ENCODE measurements at regions not wholly inside any gene's neighbourhood (a gene's known extent, or its start where the extent isn't known, plus 50 kb on each side); places are given as distances from the start of the nearest gene placed in this dataset.

DNA sequence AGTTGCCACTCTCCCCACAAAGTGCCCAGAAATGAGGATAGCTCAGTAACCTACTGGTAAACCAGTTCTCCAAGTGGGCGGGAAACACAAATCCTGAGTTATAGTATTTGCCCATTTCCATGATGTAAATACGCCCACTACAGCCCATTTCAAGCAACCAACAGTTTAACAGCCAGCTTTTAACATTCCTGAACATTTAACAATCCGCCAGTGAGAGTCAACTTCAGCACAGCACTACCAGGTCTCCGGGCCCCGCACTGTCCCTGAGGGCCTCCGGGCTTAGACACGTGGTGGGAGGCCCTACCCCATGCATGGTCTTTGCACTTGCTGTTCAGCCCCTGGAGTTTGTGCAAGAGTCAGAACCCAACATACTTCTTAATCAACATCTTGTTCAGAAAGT lies 132.0 kb upstream of the CTTNBP2NL start:
- no peaks in the 10 kb centered on the region for H3K9me3 Mint-ChIP-seq
- ChIA-PET CTCF (no interaction called here), POLR2A (no interaction called here)
- no peak overlapping the region for H3K4me3 Mint-ChIP-seq
- peaks cover 12% of the 10 kb centered on the region for H3K27me3 Mint-ChIP-seq
- no peaks in the 10 kb centered on the region for H3K36me3 Mint-ChIP-seq (ENCODE audit: low read depth)
- H3K4me1 Mint-ChIP-seq = no peaks in the 10 kb centered on the region
- DNase-seq = no peak
- H3K27ac Mint-ChIP-seq = no peak overlapping the region

DNA sequence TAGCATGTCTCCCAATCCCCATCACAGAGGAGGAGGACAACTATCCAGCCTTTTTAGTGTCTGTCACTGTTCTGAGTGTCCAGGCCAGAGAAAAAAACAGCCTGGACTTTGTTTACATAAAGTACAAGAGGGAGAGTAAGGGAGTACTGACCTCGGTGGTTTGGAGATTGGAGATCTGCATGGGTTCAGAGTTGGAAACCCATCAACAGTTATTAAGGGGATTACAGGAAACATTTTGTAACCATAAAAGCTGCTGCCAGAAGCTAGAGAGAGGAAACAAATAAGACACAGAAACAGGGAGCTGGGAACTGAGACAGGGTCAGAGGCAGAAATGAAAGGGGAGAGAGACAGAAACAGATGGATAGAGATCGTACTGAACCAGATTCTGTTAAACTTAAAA lies 131.5 kb upstream of the CTTNBP2NL start:
- H3K4me1 Mint-ChIP-seq = no peaks in the 10 kb centered on the region
- no peaks in the 10 kb centered on the region for H3K9me3 Mint-ChIP-seq
- no peak overlapping the region for H3K4me3 Mint-ChIP-seq
- H3K27me3 Mint-ChIP-seq = peaks cover 12% of the 10 kb centered on the region
- ChIA-PET POLR2A (no interaction called here), CTCF (no interaction called here)
- DNase-seq = no peak
- no peaks in the 10 kb centered on the region for H3K36me3 Mint-ChIP-seq (ENCODE audit: low read depth)
- no peak overlapping the region for H3K27ac Mint-ChIP-seq

DNA sequence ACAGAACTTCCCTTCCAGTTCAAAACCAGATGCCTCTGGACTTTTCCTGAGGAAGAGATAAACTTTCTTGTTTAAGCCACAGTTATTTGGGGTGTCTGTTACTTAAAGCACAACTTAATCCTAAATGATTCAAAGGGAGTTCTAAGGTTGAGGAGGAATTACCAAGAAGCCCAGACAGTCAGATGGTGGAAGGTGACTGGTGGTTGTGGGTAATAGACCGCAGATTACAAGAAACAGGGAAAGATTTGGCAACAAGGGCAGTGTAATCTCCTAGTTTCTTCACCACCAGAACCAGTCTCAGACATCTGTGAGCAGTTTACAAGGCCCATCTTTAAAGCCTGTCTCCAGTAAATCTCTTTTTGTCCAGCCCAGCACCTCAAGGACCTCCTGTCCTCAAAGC lies 130.1 kb upstream of the CTTNBP2NL start:
- Mint-ChIP-seq H3K27me3 (peaks cover 13% of the 10 kb centered on the region), H3K4me1 (no peaks in the 10 kb centered on the region), H3K36me3 (ENCODE audit: low read depth) (no peaks in the 10 kb centered on the region), H3K27ac (no peak overlapping the region), H3K4me3 (no peak overlapping the region), H3K9me3 (no peaks in the 10 kb centered on the region)
- ChIA-PET POLR2A (no interaction called here), CTCF (no interaction called here)
- DNase-seq = no peak

DNA sequence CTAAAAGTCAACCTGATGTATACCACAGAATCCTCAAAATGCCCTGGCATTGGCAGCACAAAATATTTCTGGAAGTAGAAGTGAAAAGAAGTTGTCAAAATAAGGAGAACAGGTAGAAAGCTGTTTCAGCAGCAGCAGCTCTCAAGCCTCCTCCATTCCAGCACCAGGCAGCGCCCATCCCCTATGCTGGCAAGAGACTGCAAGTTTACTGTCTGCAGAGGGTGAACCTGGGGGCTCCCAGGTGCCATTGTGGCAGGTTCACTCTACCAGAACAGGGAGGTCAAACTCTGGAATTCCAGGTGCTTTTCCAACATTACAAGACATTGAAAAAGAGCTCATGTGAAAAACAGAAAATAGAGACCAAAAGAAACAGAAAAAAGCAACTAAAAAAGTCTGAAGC lies 128.8 kb upstream of the CTTNBP2NL start:
- POLR2A ChIA-PET = no interaction called here
- CTCF ChIA-PET = no interaction called here
- no peak overlapping the region for H3K27ac Mint-ChIP-seq
- no peak overlapping the region for H3K4me3 Mint-ChIP-seq
- H3K27me3 Mint-ChIP-seq = peaks cover 10% of the 10 kb centered on the region
- H3K9me3 Mint-ChIP-seq = no peaks in the 10 kb centered on the region
- H3K4me1 Mint-ChIP-seq = no peaks in the 10 kb centered on the region
- DNase-seq = no peak
- no peaks in the 10 kb centered on the region for H3K36me3 Mint-ChIP-seq (ENCODE audit: low read depth)

DNA sequence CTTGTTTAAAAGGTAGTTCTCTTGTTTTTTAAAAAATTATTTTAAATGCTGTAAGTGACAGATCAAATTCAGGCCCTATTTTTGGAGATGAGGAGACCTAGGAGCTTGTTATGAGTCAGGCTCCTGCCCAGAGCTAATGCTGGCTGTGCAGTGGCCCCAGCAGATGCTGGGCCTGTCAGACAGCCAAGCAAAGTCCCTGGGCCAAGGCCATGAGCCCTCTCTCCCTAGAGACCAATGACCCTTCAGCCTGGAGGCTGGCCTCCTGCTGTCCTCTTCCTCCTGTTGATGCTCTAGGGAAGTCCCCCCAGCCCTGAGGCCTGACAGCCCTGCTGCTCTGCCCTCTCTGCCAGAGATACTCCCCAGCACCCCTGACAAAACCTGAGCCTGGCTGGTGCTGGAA lies 128.1 kb upstream of the CTTNBP2NL start:
- no peaks in the 10 kb centered on the region for H3K36me3 Mint-ChIP-seq (ENCODE audit: low read depth)
- H3K9me3 Mint-ChIP-seq = no peaks in the 10 kb centered on the region
- ChIA-PET CTCF (no interaction called here), POLR2A (no interaction called here)
- H3K4me3 Mint-ChIP-seq = no peak overlapping the region
- H3K4me1 Mint-ChIP-seq = no peaks in the 10 kb centered on the region
- peaks cover 8% of the 10 kb centered on the region for H3K27me3 Mint-ChIP-seq
- H3K27ac Mint-ChIP-seq = no peak overlapping the region
- DNase-seq = no peak

DNA sequence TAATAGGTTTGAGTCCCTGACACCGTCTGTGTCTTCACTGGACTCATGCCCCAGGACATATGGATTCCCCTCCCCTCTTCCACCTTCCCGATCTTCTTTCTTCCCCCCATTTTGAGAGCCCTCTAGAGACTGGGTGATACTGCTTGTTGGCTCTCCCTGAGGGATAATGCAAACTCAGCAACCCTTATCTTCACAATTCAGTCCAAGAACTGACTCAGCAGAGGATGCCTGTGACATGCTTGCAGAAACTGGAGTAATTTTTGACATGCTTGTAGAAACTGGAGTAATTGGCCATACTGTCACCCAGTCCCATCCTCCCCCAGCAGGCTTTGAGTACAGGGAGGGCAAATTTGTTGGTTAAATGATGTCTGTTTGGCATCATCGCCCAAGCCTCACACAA lies 127.6 kb upstream of the CTTNBP2NL start:
- no peak overlapping the region for H3K27ac Mint-ChIP-seq
- no peak overlapping the region for H3K4me3 Mint-ChIP-seq
- peaks cover 6% of the 10 kb centered on the region for H3K27me3 Mint-ChIP-seq
- no peaks in the 10 kb centered on the region for H3K9me3 Mint-ChIP-seq
- ChIA-PET CTCF (no interaction called here), POLR2A (no interaction called here)
- no peaks in the 10 kb centered on the region for H3K36me3 Mint-ChIP-seq (ENCODE audit: low read depth)
- no peak for DNase-seq
- no peaks in the 10 kb centered on the region for H3K4me1 Mint-ChIP-seq

DNA sequence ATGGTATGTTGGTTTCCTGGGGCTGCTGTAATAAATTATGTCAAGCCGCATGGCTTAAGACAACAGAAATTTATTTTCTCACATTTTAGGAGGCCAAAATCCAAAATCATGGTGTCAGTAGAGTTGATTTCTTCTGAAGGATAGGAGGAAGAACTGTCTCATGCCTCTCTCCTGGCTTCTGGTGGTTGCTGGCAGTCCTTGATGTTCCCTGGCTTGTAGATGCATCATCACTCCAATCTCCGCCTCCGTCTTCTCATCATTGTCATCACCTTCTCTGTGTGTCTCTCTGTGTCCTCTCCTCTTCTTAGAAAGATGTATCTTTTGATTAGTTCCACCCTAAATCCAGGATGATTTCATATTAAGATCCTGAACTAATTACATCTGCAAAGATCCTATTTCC lies 124.7 kb upstream of the CTTNBP2NL start:
- H3K27ac Mint-ChIP-seq = no peak overlapping the region
- peaks cover 11% of the 10 kb centered on the region for H3K27me3 Mint-ChIP-seq
- no peak overlapping the region for H3K4me3 Mint-ChIP-seq
- no peaks in the 10 kb centered on the region for H3K4me1 Mint-ChIP-seq
- CTCF ChIA-PET = no interaction called here
- DNase-seq = no peak
- no peaks in the 10 kb centered on the region for H3K36me3 Mint-ChIP-seq (ENCODE audit: low read depth)
- peaks cover 4% of the 10 kb centered on the region for H3K9me3 Mint-ChIP-seq
- POLR2A ChIA-PET = no interaction called here

DNA sequence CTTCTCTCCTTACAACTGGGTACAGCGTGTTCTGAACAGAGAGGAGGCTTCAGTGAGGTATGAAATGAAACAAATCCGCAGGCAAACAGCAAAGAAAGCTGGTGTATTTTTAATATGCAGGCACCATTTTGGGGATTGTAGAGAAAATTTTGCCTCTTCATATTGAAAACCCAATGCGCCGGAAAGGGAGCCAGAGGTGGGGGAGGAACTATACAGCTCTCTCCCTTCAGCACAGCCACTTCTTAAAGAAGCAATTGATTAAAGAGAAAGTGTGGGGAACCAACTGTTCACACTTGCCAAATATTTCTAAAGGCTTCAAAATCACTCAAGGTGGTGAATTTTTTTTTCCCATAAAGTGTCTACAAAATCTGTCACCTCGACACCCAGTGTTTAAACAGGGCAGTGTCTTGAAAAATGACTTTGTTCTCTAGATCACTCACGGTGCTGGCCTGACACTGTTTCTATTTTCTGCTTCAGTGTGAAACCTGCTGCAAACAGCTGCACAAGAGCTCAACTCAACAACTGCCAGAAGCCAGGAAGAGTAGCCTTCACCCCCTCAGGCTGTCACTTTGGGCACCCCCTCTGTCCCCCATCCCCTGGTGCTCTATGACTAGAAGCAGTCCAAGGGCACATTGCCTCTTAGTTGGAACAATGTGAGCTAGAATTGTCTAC lies 123.8 kb upstream of the CTTNBP2NL start:
- Mint-ChIP-seq H3K4me3 (no peak overlapping the region), H3K36me3 (ENCODE audit: low read depth) (no peaks in the 10 kb centered on the region), H3K27ac (no peak overlapping the region), H3K27me3 (peaks cover 11% of the 10 kb centered on the region), H3K9me3 (peaks cover 4% of the 10 kb centered on the region), H3K4me1 (no peaks in the 10 kb centered on the region)
- ChIA-PET POLR2A (no interaction called here), CTCF (no interaction called here)
- DNase-seq = no peak

DNA sequence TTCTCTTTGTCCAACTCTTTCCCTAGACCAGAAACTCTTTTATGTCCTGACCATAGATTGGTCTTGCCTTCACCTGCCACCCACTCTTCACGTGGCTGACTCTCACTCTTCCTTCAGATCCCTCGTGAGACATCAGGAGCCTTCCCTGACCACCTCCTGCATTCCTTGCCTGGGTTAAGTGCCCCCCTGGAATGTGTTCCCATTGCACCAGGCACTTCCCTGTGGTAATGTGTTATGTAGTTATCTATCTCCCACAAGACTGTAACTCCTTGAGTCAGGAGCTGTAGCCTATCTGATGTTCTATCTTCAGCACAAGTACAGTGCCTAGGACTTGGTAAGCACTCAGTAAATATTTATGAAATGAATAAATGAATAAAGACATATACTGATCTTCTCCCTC lies 111.2 kb upstream of the CTTNBP2NL start:
- Mint-ChIP-seq H3K4me3 (no peak overlapping the region), H3K9me3 (no peaks in the 10 kb centered on the region), H3K4me1 (no peaks in the 10 kb centered on the region), H3K27ac (no peak overlapping the region), H3K36me3 (ENCODE audit: low read depth) (no peaks in the 10 kb centered on the region), H3K27me3 (peaks cover 15% of the 10 kb centered on the region)
- DNase-seq = no peak
- POLR2A ChIA-PET = no interaction called here
- CTCF ChIA-PET = no interaction called here

DNA sequence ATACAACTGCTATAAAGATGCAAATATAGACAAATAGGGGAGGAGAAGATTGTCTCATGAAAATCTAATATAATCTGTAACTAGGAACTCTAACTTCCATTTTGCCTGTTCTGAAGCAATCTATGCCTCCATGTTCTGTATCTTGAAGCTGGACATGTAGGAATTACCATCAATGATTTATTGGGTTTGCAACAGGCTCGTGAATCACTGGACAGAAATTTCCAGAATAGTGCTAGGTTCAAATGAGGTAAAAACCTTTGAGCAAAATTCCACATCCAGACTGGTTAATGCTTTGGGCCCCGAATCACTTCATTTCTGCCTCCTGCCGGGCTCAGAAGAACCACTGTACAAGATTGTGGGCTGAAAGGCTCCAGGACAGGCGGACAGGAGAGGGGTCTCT lies 110.7 kb upstream of the CTTNBP2NL start:
- Mint-ChIP-seq H3K27me3 (peaks cover 15% of the 10 kb centered on the region), H3K27ac (no peak overlapping the region), H3K4me3 (no peak overlapping the region), H3K36me3 (ENCODE audit: low read depth) (no peaks in the 10 kb centered on the region), H3K9me3 (no peaks in the 10 kb centered on the region), H3K4me1 (no peaks in the 10 kb centered on the region)
- DNase-seq = no peak
- POLR2A ChIA-PET = no interaction called here
- CTCF ChIA-PET = no interaction called here

DNA sequence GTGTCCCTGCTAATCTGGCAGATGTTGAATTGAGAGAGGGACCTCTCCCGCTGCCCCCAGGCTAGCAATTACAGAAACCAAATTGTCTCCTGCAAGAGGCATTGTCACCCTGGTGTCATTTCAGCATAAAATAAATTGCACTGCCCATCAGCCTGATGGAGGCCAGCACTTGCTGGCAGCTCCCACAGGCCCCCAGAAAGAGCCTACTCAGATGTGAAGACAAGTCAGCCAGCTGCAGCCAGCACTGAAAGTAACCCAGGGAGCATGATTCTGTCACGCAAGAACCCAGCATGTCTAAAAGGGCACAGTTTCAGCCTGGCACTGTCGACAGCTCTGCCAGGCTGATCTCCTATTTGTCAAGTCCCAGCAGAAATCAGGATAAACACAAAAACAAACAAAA lies 110.3 kb upstream of the CTTNBP2NL start:
- DNase-seq = no peak
- H3K27me3 Mint-ChIP-seq = peaks cover 15% of the 10 kb centered on the region
- H3K27ac Mint-ChIP-seq = no peak overlapping the region
- H3K36me3 Mint-ChIP-seq (ENCODE audit: low read depth) = no peaks in the 10 kb centered on the region
- H3K4me3 Mint-ChIP-seq = no peak overlapping the region
- CTCF ChIA-PET = no interaction called here
- no peaks in the 10 kb centered on the region for H3K4me1 Mint-ChIP-seq
- H3K9me3 Mint-ChIP-seq = no peaks in the 10 kb centered on the region
- POLR2A ChIA-PET = no interaction called here

DNA sequence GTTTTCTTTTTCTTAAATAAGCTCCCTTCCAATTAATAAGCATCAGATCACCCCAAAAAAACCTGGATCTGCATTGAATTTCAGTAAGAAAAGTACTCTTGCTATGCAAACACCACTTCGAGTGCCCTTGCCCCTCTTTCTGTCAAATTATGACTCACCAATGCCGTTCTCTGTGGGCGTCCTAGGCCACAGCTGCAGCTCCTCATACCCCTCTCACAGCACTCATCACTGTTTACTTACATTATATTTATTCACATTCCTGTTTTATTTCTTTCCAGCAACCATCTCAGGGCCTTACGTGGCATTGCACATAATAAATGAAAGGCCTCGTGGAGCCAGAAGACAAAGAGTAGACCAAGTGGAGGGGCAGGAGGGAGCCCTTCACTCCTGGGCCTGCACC lies 99.1 kb upstream of the CTTNBP2NL start:
- CTCF ChIA-PET = no interaction called here
- no peak for DNase-seq
- no peak overlapping the region for H3K27ac Mint-ChIP-seq

DNA sequence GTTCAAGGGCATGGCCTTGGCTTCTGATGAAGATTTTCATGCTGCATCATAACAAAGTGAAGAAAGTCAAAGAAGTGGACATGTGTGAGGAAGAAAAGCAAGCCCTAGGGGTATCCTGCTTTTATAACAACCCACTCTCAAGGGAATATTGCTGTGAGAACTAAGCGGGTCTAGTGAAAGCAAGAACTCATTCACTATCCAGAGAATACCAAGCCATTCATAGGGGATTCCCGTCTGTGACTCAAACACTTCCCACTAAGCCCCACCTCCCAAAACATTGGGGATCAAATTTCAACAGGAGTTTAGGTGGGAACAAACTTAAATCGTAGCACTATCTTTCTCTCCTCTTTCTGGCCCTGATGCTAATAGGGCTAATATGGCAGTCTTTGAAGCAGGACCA lies 98.5 kb upstream of the CTTNBP2NL start:
- Mint-ChIP-seq H3K9me3 (no peaks in the 10 kb centered on the region), H3K36me3 (ENCODE audit: low read depth) (no peaks in the 10 kb centered on the region), H3K27ac (no peak overlapping the region), H3K27me3 (peaks cover 9% of the 10 kb centered on the region), H3K4me3 (no peak overlapping the region), H3K4me1 (no peaks in the 10 kb centered on the region)
- no peak for DNase-seq
- CTCF ChIA-PET = no interaction called here
- POLR2A ChIA-PET = no interaction called here

More for the DNA sequence above, 99.1 kb upstream of the CTTNBP2NL start:
- Mint-ChIP-seq H3K36me3 (ENCODE audit: low read depth) (no peaks in the 10 kb centered on the region), H3K9me3 (no peaks in the 10 kb centered on the region), H3K27me3 (peaks cover 12% of the 10 kb centered on the region), H3K4me3 (no peak overlapping the region), H3K4me1 (no peaks in the 10 kb centered on the region)
- POLR2A ChIA-PET = no interaction called here

DNA sequence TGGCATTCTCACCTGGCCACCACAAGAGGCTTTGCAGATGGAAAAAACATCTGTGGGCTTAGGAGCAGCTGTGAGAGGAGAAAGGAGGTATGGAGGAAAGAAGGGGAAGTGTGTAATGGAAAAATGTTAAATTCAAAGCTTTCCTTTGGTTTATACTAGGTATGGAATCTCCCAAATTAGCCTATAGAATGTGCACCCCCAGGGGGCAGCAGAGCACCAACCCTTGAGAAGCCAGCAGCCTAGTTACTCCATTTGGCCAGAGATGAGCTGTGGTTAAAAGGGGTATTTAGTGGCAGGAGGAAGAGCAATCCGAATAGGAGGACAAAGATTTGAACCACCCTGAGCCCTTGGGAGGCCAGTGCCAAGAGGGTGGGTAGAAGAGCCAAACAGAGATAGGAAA lies 97.5 kb upstream of the CTTNBP2NL start:
- peak; percentile 24 for DNase-seq
- H3K27ac Mint-ChIP-seq = no peak overlapping the region
- no peak overlapping the region for H3K4me3 Mint-ChIP-seq
- H3K4me1 Mint-ChIP-seq = no peaks in the 10 kb centered on the region
- POLR2A ChIA-PET = no interaction called here
- H3K9me3 Mint-ChIP-seq = no peaks in the 10 kb centered on the region
- CTCF ChIA-PET = interaction anchor here (0.7 kb wide), 1 partner anchor 12 kb away, joined by 3 read pairs; no protein-coding TSS in a partner anchor
- H3K27me3 Mint-ChIP-seq = peaks cover 12% of the 10 kb centered on the region
- no peaks in the 10 kb centered on the region for H3K36me3 Mint-ChIP-seq (ENCODE audit: low read depth)
